WERI-Rb-1 (cell line): ENCODE measurements at regions not wholly inside any gene's neighbourhood (a gene's known extent, or its start where the extent isn't known, plus 50 kb on each side); places are given as distances from the start of the nearest gene placed in this dataset.
"Not testable (repeated sequence)": the region's sequence is repeated elsewhere in the genome, so short reads cannot be mapped to it uniquely, and the experiment has no call there.

Experiments used
- DNase-seq: peaks from one replicate; pipeline ENCODE4 v3.0.0-alpha.2; 2020
- H3K27ac ChIP-seq: fragments of 250-450 bp; sonication (Bioruptor Pico); 2 replicates; pipeline ENCODE4 v1.5.1; 2020; ENCODE audit warnings: mild to moderate bottlenecking, moderate library complexity
- H3K27me3 ChIP-seq: fragments of 250-450 bp; sonication (Bioruptor Pico); 2 replicates; pipeline ENCODE4 v1.5.1; 2021; ENCODE audit warnings: mild to moderate bottlenecking, low read depth, moderate library complexity; ENCODE audit not compliant: insufficient read depth, severe bottlenecking
- H3K36me3 ChIP-seq: fragments of 250-450 bp; sonication (Bioruptor Pico); 2 replicates; pipeline ENCODE4 v1.5.1; 2020; ENCODE audit warnings: mild to moderate bottlenecking, moderate library complexity
- H3K4me3 ChIP-seq: 2 replicates; pipeline ENCODE4 v1.5.1; 2011; ENCODE audit warnings: low read depth, mild to moderate bottlenecking, control low read depth, low read length
- H3K9me3 ChIP-seq: fragments of 250-450 bp; sonication (Bioruptor Pico); 2 replicates; pipeline ENCODE4 v1.5.1; 2021; ENCODE audit warnings: mild to moderate bottlenecking, moderate library complexity; ENCODE audit not compliant: severe bottlenecking
- CTCF ChIP-seq: IDR thresholded peaks from 2 replicates; pipeline ENCODE4 v1.5.1; 2011; ENCODE audit warnings: low read depth, mild to moderate bottlenecking, control low read depth, inconsistent platforms, low read length

- DNase-seq: peak; percentile 59
- TF ChIP-seq CTCF: no peak
- Histone ChIP-seq H3K9me3 (no peaks in the 10 kb centered on the region), H3K4me3 (no peak overlapping the region), H3K27ac (peak overlapping the region; percentile 61), H3K36me3 (no peaks in the 10 kb centered on the region), H3K27me3 (no peaks in the 10 kb centered on the region)
These were observed 599.1 kb upstream of the FSHR start for GRCh38 chr2:49753344-49753985.

DNA sequence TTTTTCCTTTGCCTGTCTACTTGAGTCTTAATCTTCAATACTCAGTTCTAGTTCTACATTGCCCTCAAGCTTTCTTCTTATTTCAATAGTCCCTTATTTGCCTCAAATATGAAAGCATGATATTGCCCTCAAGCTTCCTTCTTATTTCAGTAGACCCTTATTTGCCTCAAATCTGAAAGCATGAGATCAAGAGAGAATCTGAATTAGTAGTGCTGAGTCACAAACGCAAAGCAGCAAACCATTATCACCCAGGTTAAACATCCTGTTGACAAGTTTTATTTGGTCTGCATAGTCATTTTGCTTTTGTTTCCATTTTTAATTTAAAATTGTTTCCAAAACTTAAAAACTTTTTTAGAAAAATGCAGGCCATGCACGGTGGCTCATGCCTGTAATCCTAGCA lies 583.3 kb upstream of the FSHR start:
- no peaks in the 10 kb centered on the region for H3K27me3 ChIP-seq
- TF ChIP-seq CTCF: no peak
- no peak overlapping the region for H3K27ac ChIP-seq
- H3K9me3 ChIP-seq: no peaks in the 10 kb centered on the region
- no peak overlapping the region for H3K4me3 ChIP-seq
- no peaks in the 10 kb centered on the region for H3K36me3 ChIP-seq
- DNase-seq: no peak

- not testable (repeated sequence) for H3K4me3 ChIP-seq, DNase-seq, H3K36me3 ChIP-seq, H3K27me3 ChIP-seq, H3K27ac ChIP-seq, H3K9me3 ChIP-seq
These were observed 578.6 kb upstream of the FSHR start for GRCh38 chr2:49732924-49733323.

DNA sequence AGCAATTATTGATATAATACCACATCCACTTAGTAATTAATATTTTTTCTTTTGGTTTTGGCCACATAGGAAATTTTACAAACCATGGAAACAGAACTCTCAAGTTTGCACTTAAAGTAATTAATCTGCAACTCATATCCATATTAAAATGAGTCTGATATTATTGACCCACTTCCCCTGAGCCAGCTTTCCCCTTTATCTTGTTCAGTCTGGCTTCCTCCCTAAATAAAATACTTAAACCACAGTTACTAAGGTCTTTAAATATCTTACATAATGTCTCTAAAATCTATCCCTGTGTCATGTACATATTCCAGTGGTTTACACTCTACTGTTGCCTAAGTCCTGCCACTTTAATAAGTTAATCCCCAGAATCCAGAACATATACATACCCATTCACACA lies 564.9 kb upstream of the FSHR start:
- Histone ChIP-seq H3K27ac (no peak overlapping the region), H3K9me3 (no peaks in the 10 kb centered on the region), H3K4me3 (no peak overlapping the region), H3K36me3 (no peaks in the 10 kb centered on the region), H3K27me3 (no peaks in the 10 kb centered on the region)
- no peak for DNase-seq
- no peak for TF ChIP-seq CTCF

DNA sequence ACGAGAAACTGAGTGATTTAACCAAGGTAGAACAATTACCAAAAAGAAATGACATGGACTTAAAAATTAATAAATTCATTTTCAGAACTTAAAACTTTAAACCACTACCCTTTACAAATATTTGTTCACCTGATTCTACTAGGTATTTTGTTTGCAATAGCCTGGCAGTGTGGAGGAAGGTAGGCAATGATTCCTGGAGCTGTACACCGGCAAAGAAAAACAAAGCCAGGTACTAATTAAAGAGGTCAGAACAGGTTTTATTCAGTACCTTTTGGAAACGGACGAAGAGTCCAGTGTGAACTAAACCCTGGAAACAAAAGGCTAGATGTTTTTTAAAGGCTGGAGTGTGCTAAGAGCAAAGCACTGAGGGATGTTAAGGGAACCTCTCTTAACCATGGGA lies 561.3 kb upstream of the FSHR start:
- no peak for DNase-seq
- no peaks in the 10 kb centered on the region for H3K36me3 ChIP-seq
- H3K27ac ChIP-seq: no peak overlapping the region
- H3K27me3 ChIP-seq: no peaks in the 10 kb centered on the region
- H3K4me3 ChIP-seq: no peak overlapping the region
- no peak for TF ChIP-seq CTCF
- H3K9me3 ChIP-seq: no peaks in the 10 kb centered on the region

DNA sequence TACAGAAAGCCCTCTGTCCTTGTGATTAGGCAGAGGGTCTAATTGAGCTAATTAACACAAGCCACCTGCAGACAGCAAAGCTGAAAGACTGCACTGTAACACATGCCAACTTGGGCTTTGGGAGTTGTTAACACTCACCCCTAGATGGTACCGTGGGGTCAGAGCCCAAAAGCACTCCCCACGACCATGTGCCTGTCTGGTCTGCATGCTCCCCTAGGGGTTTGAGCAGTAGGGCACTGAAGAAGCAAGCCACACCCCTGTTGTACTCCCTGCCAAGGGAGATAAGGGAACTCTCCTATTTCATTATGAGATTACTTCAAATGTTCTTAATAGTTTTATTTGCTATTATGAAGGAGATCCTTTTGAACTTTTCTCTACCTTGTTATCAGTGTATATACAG lies 560.1 kb upstream of the FSHR start:
- Histone ChIP-seq H3K4me3 (no peak overlapping the region), H3K27ac (no peak overlapping the region), H3K27me3 (no peaks in the 10 kb centered on the region), H3K36me3 (no peaks in the 10 kb centered on the region), H3K9me3 (no peaks in the 10 kb centered on the region)
- TF ChIP-seq CTCF: no peak
- no peak for DNase-seq
